NCI-H1930 (cell line): ENCODE measurements at regions not wholly inside any gene's neighbourhood (a gene's known extent, or its start where the extent isn't known, plus 50 kb on each side); places are given as distances from the start of the nearest gene placed in this dataset.

Experiments used
- DNase-seq, 2 experiments: peaks; one replicate each; lab custom pipeline; 2025; lab: John Stamatoyannopoulos, UW

DNA sequence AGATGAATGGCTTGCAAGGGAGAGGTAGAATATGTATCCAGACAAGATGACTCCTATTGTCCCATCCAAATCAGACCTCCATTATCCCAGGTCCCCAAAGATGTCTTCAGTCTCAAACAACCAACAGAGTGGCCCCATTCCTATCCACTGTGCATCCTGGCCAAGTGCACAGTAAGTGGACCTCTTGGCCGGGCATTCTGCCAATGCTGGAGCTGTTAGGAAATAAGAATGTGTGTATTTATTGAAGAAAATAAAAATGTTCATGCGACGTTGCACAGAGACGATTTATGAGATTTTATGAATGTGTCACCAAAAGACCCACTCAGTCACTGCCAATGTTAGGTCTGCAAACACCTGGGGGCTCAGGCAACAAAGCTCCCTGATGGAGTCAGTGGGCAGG, 196.0 kb downstream of the MAFB start:
- no peak for DNase-seq

- DNase-seq: no peak
Measured at GRCh38 chr20:40491009-40491590, 197.9 kb downstream of the MAFB start.

DNA sequence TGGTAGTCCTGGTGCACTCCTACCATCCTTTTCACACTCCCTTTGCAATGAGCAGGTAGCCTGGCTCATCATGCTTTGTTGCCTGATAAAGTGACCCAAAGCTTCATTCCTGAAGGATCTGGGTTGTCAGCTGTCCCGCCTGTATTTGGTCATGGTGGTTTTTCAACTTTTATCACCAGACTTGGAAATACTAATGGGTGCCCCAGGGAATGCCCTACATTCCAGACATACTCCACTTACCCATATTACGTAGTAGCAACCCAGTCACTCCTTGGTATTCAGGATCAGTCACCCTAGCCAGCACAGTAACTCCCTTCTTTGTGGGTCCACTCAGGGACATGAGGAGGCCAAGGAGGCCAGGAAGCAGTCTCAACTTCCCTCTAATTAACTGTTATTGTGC, 199.2 kb downstream of the MAFB start:
- DNase-seq: no peak

GRCh38 chr20:40488401-40488800, 200.6 kb downstream of the MAFB start:
- DNase-seq: no peak

DNA sequence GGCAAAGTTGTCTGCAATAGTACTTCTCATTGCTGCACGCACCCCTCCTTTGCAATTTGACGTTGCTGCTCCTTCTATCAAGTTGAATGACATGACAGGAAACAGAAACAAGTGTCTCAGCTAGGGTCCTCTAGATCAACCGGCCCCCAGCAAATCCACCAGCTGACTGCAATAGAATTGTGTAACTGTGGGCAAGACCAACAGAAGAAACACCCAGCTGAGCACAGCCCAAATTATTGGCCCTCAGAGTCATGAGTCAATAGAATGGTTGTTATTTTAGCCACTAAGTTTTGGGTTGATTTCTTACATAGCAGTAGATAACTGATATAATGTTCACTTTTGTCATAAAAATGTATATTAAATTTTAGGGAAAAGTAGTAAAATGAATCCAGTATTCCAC, 202.7 kb downstream of the MAFB start:
- DNase-seq: no peak

- DNase-seq: no peak
Measured at GRCh38 chr20:40481743-40482458, 207.1 kb downstream of the MAFB start.

DNA sequence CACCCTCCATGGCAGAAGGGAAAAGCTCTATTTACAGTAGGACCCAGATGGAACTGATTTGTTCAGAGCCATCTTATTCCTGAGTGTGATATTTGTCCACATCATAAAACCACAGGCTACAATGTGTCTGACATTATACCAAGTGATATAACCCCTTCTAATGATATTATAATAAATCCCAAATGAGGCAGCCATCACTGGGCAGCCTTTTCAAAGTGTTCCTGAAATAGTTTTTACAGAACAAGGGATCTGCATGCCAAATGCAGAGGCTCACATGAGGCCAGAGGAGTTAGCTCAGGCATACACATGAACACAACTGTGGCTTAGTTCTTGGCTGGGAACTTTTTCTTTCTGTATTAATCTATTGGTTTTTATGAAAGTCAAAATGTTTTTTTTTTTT, 207.7 kb downstream of the MAFB start:
- no peak for DNase-seq

DNA sequence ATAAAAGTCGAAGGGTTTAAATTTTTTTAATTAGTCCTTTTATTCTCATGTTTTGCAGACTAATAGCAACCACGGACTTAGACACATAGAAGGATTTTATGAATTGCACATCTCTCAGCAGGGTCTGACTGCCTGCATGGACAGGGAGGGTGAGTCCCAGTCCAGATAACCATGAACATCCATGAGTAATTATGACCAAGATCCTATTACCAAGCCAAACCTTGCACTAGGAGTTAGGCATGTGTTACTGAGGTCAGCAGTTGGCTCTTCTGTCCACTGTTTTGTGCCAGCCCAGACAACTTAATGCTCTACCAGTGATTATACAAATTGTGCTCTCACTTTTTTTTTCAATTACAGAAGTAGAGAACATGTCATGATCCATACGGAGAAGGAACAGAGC, 211.2 kb downstream of the MAFB start:
- no peak for DNase-seq

DNA sequence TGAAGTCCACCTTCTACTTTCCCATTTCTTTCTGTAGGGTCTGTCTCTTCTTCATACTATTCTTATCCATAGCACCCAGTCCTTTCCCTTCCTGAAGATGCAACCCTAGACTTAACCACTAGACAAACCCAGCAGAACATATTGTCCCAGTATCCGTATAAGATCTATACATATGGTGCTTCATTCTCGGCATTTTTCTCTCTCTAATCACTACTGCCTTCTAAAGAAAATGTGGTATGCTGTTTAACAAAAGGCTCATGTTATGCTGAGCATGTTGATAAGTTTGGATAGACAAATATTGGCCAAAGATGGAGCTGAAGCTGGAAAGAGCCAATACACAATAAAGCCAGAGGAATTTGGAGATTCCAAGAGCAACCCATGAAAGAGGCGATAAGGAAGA, 212.6 kb downstream of the MAFB start:
- DNase-seq: no peak

DNA sequence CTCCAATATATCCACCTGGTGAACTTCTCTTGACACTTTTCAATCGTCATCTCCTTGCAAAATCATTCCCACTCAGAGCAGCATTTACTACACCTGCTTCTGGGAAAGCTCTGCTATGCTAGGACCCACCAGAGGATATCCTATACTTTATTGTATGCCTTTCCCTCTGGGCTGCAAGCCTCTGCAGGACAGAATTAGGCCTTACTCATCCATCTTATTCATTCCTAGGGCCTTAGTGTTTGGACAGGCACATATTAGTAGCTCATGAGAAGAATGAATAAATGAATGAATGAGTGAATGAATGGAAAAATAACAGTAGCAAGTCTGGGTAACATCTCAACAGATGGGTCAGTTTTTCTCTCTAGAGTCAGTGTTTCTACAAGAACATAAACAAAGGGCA, 216.1 kb downstream of the MAFB start:
- no peak for DNase-seq

- peak in 1 of 2 experiments; percentile 4 for DNase-seq
Measured at GRCh38 chr20:40471261-40471629, 217.8 kb downstream of the MAFB start.

- DNase-seq: no peak
Measured at GRCh38 chr20:40470445-40471260, 218.4 kb downstream of the MAFB start.

- no peak for DNase-seq
Measured at GRCh38 chr20:40468759-40469158, 220.3 kb downstream of the MAFB start.

GRCh38 chr20:40467703-40468411, 221.2 kb downstream of the MAFB start:
- DNase-seq: no peak

DNA sequence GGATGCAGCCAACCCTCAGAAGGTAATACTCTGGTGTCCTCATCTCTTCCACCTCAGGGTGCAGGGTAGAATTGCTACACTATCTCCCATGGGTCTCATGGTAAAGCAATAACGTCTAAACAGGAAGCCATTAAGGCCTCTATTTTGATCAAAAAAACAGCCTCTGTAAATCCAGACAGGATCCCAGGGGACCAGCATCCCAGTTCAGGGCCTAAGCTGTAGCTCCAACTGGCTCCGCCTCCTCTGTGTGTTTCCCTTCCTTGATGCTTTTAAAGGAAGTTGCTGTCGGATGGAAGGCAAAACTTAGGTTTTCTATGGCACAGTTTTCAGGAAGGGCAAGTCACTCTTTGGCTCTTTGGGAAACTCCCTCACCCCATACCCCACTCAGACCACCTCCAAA, 222.0 kb downstream of the MAFB start:
- no peak for DNase-seq

- no peak for DNase-seq
Measured at GRCh38 chr20:40464731-40465208, 224.3 kb downstream of the MAFB start.

- no peak for DNase-seq
Measured at GRCh38 chr20:40463171-40463570, 225.9 kb downstream of the MAFB start.

- DNase-seq: no peak
Measured at GRCh38 chr20:40462566-40462965, 226.5 kb downstream of the MAFB start.

DNA sequence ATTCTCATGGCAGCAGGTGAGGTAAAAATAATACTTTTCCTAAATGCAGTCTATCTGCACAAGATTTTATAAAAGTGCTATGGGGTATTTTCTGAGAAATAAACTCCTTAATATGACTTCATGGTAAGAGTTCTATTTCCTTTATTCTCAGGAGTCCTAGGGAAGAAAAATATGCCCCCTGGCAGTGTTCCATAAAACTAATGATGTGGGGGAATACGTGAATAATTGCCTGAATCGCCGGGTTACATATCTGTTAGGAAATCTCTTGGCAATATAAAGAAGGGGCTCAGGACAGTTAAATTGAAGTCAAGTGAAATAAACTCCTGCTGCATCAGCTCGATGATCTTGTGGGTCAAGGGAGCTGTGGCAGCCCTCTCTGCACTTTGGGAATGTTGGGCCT, 229.7 kb downstream of the MAFB start:
- no peak for DNase-seq

- no peak for DNase-seq
Measured at GRCh38 chr20:40457404-40457803, 231.6 kb downstream of the MAFB start.

GRCh38 chr20:40452758-40453157, 236.3 kb downstream of the MAFB start:
- no peak for DNase-seq

DNA sequence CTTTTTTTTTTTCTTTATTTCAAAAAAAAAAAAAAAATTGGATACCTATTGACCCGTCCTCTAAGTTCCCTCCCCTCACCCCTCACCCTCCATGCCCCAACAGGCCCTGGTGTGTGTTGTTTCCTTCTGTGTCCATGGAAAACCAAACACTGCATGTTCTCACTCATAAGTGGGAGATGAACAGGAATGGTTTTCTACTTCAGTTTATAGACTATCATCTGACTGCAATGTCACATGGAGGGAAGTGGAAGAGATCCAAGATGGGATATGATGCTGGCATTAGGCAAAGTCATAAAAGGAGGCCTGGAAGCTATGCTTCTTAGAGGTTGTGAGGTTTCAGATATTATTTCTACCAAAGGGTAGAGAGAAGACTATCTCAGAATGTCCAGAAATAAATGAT, 237.5 kb downstream of the MAFB start:
- DNase-seq: no peak
